Bronchial epithelial cell (primary cell): ENCODE measurements at regions not wholly inside any gene's neighbourhood (a gene's known extent, or its start where the extent isn't known, plus 50 kb on each side); places are given as distances from the start of the nearest gene placed in this dataset.
A peak's percentile ranks its signal among the peaks of the same experiment; 100 is the strongest.

Experiments used
- DNase-seq: peaks from one replicate; pipeline ENCODE4 v3.0.0-alpha.2; 2010; ENCODE audit warnings: low read depth
- FAIRE-seq: peaks from 2 replicates; lab custom pipeline; 2011; peaks lifted over from hg19 to GRCh38; lab: Jason Lieb, UNC
- H3K27me3 ChIP-seq: 2 replicates; pipeline ENCODE4 v1.5.1; 2011; ENCODE audit warnings: low read length; ENCODE audit not compliant: control insufficient read depth, insufficient read depth
- H3K36me3 ChIP-seq: 2 replicates; pipeline ENCODE4 v1.5.1; 2011; ENCODE audit warnings: low read length; ENCODE audit not compliant: control insufficient read depth, insufficient read depth
- H3K4me3 ChIP-seq: 2 replicates; pipeline ENCODE4 v1.5.1; 2011; ENCODE audit warnings: mild to moderate bottlenecking, low read depth, low read length, control low read depth
- TF ChIP-seq, protein P1 (sequence below): IDR thresholded peaks from 2 replicates; pipeline ENCODE4 v1.5.1; 2011; ENCODE audit warnings: mild to moderate bottlenecking, moderate library complexity, low read length, control low read depth, inconsistent platforms; ENCODE audit not compliant: insufficient read depth, severe bottlenecking

DNA sequence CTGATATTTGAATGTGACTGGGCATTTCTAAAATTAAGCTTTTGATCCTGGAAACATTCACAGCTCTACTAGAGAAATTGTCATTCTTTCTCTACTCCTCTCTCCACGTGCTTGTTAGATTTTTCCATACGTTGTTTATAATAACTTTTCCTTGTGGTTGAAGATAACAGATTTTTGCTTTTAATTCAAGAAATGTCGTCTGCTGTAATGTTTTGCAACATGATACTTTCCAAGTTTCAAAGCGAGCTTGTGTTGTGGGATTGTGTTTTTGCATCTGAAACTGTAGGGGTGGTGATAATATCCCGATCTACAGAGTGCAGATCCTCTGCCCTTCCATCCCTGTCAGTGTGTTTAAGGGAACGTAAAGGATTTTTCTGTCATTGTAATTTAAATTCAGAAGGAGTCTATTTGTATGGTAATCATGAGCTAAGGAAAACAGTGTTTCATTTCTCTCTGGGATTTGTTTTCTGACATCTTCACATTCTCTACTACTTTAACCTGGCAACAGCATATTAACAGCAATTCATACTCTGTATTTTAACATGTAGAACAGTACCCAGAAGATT lies 321.4 kb downstream of the FAT3 start:
- no peaks in the 10 kb centered on the region for H3K36me3 ChIP-seq
- TF ChIP-seq, protein P1, sequence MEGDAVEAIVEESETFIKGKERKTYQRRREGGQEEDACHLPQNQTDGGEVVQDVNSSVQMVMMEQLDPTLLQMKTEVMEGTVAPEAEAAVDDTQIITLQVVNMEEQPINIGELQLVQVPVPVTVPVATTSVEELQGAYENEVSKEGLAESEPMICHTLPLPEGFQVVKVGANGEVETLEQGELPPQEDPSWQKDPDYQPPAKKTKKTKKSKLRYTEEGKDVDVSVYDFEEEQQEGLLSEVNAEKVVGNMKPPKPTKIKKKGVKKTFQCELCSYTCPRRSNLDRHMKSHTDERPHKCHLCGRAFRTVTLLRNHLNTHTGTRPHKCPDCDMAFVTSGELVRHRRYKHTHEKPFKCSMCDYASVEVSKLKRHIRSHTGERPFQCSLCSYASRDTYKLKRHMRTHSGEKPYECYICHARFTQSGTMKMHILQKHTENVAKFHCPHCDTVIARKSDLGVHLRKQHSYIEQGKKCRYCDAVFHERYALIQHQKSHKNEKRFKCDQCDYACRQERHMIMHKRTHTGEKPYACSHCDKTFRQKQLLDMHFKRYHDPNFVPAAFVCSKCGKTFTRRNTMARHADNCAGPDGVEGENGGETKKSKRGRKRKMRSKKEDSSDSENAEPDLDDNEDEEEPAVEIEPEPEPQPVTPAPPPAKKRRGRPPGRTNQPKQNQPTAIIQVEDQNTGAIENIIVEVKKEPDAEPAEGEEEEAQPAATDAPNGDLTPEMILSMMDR, result no peak
- no peak for FAIRE-seq

DNA sequence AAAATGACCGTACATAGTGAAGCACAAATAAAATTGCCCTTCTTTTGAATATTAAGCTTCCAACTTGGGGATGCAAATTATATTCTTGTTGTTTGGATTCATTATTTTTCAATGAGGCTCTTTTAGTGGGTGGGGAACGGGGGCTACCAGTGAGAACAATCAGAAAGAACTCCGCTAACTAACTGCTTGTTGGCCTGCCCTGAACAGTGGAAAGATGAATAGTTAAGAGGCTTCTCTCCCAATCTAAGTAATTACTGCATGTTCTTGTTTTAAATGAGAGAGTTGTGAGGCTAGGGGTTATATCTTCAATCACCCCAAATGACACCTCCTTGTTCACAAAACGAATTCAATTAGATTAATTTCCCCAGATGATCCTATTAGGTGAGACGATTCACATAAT lies 322.0 kb downstream of the FAT3 start:
- H3K4me3 ChIP-seq, result no peak overlapping the region
- TF ChIP-seq, protein P1, result no peak
- DNase-seq (no peak), FAIRE-seq (no peak)
- no peaks in the 10 kb centered on the region for H3K27me3 ChIP-seq
- no peaks in the 10 kb centered on the region for H3K36me3 ChIP-seq

More for the DNA sequence above, 321.4 kb downstream of the FAT3 start:
- Histone ChIP-seq H3K27me3 (no peaks in the 10 kb centered on the region), H3K4me3 (no peak overlapping the region)
- no peak for DNase-seq

DNA sequence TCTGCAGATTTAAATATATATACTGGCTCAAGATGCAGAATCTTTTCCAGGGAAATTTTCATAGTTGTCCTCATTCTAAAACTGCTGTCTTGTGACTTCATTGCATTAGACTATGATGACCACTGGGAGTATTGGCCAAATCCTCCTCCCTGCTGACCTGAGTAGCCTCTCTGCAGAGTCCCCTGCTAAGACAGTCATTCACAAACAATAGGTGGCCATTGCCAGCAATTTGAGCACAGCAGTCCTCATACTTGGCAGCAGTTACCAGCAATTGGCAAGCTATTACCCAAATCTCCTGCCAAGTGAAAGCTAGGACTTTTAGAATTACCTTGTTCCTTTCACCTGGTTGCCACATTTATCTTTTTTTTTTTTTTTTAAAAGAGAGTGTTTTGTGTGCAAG lies 325.8 kb downstream of the FAT3 start:
- DNase-seq (no peak), FAIRE-seq (no peak)
- H3K27me3 ChIP-seq, result no peaks in the 10 kb centered on the region
- H3K4me3 ChIP-seq, result no peak overlapping the region
- H3K36me3 ChIP-seq, result no peaks in the 10 kb centered on the region
- TF ChIP-seq, protein P1, result no peak

DNA sequence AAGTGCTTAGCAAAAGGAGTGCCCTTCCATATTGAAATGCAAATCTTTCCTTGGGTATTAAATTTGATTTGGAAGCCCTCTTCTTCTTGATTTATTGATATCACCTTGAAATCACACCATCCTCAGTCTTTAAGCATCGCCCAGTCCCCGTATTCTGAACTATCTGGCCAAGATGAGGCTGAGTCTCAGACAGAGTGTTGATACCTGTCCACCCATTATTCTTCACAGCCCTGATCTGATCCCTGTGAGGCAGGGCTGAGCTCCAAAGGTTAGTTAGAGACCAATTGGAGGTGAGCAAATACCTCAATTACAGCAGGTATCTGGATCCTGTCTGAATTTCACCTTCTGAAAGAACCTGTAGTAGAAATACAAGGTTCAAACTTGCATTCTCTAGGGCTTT lies 326.3 kb downstream of the FAT3 start:
- Histone ChIP-seq H3K36me3 (no peaks in the 10 kb centered on the region), H3K27me3 (no peaks in the 10 kb centered on the region), H3K4me3 (no peak overlapping the region)
- FAIRE-seq (no peak), DNase-seq (no peak)
- TF ChIP-seq, protein P1, result no peak

DNA sequence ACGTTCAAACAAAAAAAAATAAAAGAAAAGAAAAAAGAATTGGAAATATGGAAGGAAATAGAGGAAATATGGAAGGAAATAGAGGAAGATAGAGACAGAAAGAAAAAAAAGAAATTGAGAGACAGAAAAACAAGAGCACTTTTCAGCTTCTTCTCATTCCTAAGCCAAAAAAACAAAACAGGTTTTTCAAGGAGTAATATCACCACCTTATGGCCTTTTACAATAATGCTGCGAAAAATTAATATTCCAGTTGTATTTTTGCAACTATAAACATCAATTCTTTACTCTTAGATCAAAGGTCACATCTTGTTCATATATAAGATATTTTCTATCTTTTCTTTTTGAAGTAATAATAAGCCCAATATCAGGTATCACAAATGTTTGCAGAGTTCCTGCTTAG lies 328.3 kb downstream of the FAT3 start:
- no peak overlapping the region for H3K4me3 ChIP-seq
- TF ChIP-seq, protein P1, result peak; percentile 5
- no peaks in the 10 kb centered on the region for H3K36me3 ChIP-seq
- no peaks in the 10 kb centered on the region for H3K27me3 ChIP-seq
- DNase-seq, result peak; percentile 12
- FAIRE-seq, result no peak

DNA sequence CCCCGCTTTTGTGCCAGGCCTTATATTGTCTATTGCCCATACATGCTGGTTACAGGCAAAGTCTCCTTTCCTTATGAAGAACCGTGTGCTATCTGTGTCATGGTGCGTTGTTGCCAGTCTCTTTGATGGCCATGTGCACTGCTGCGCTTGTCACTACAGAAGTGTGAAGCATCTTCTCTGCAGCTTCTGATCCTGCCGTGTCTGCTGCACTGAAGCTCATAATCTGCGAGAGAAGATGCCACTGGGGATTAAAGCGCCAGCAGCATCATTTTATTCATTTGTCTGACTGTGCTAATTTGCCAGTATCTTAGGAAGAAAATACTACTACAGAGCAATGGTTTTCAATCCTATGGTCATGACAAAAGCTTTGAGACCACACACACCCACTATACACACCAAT lies 330.1 kb downstream of the FAT3 start:
- Histone ChIP-seq H3K4me3 (no peak overlapping the region), H3K27me3 (no peaks in the 10 kb centered on the region), H3K36me3 (no peaks in the 10 kb centered on the region)
- FAIRE-seq (no peak), DNase-seq (no peak)
- TF ChIP-seq, protein P1, result no peak
